Dedifferentiated amniotic fluid mesenchymal stem cell (primary cell): ENCODE measurements at regions not wholly inside any gene's neighbourhood (a gene's known extent, or its start where the extent isn't known, plus 50 kb on each side); places are given as distances from the start of the nearest gene placed in this dataset.

Source experiments
- DNase-seq: peaks from one replicate; pipeline ENCODE4 v3.0.0-alpha.2; 2016; ENCODE audit errors: extremely low spot score

- no peak for DNase-seq
Observed at GRCh38 chrX:6313356-6313755, 84.7 kb upstream of the NLGN4X start.

GRCh38 chrX:6311540-6311939 lies 82.9 kb upstream of the NLGN4X start:
- no peak for DNase-seq

GRCh38 chrX:6307156-6307555 lies 78.5 kb upstream of the NLGN4X start:
- no peak for DNase-seq

- no peak for DNase-seq
Observed at GRCh38 chrX:6299724-6300123, 71.1 kb upstream of the NLGN4X start.

- DNase-seq: no peak
Observed at GRCh38 chrX:6293716-6294115, 65.0 kb upstream of the NLGN4X start.

- DNase-seq: no peak
Observed at GRCh38 chrX:6292599-6292998, 63.9 kb upstream of the NLGN4X start.

- DNase-seq: no peak
Observed at GRCh38 chrX:6291444-6291843, 62.8 kb upstream of the NLGN4X start.

- no peak for DNase-seq
Observed at GRCh38 chrX:6283826-6284225, 55.2 kb upstream of the NLGN4X start.

GRCh38 chrX:6279277-6279909 lies 50.7 kb upstream of the NLGN4X start:
- no peak for DNase-seq
